SK-N-SH (cell line): ENCODE measurements at regions not wholly inside any gene's neighbourhood (a gene's known extent, or its start where the extent isn't known, plus 50 kb on each side); places are given as distances from the start of the nearest gene placed in this dataset.

Source experiments
- CTCF ChIA-PET: fragments of 300-600, 350-600 bp; formaldehyde crosslinking; extraction: SDS; loops from one replicate; lab custom pipeline; 2021; lab: Yijun Ruan, JAX
- POLR2A ChIA-PET: fragments of 350-600 bp; sonication (Branson Sonifier 250); formaldehyde crosslinking; extraction: SDS; loops from one replicate; lab custom pipeline; 2020; ENCODE audit warnings: antibody characterized with exemption, inconsistent platforms; lab: Yijun Ruan, JAX
- DNase-seq: peaks from one replicate; pipeline ENCODE4 v3.0.0; 2012
- H2AFZ ChIP-seq: fragments of 200-600 bp; sonication (generic); 2 replicates; pipeline ENCODE4 v1.8.1; 2016; ENCODE audit warnings: antibody characterized with exemption, mild to moderate bottlenecking, low read depth
- H3F3A ChIP-seq: fragments of 200-600 bp; sonication (generic); replicated peaks from 2 replicates; pipeline ENCODE3; 2016; ENCODE audit warnings: antibody characterized with exemption, mild to moderate bottlenecking; ENCODE audit not compliant: insufficient read depth
- H3K27ac ChIP-seq, 2 experiments: fragments of 200-500 bp in 1 of 2; fragments of 200-600 bp in 1 of 2; sonication (Bioruptor generic) in 1 of 2; sonication (generic), shearing (Covaris generic) in 1 of 2; 2 replicates each; pipeline versions ENCODE4 v1.5.1 to v1.6.1; 2014 to 2016; ENCODE audit warnings: low read depth in 2 of 2, inconsistent platforms in 1 of 2, low read length in 1 of 2, mild to moderate bottlenecking in 1 of 2, mixed read lengths in 1 of 2
- H3K27me3 ChIP-seq: fragments of 200-600 bp; sonication (generic), shearing (Covaris generic); 2 replicates; pipeline ENCODE4 v1.6.1; 2016; ENCODE audit warnings: mixed run types; ENCODE audit not compliant: insufficient read depth
- H3K36me3 ChIP-seq, 2 experiments: fragments of 200-500 bp in 1 of 2; fragments of 200-600 bp in 1 of 2; sonication (Bioruptor generic) in 1 of 2; sonication (generic) in 1 of 2; replicated peaks in 1 of 2; 2 replicates each; pipeline versions ENCODE3 to v1.5.1; 2014 to 2016; ENCODE audit warnings: low read length in 1 of 2, mild to moderate bottlenecking in 1 of 2; ENCODE audit not compliant: insufficient read depth in 2 of 2, control insufficient read depth in 1 of 2
- H3K4me1 ChIP-seq, 2 experiments: fragments of 200-500 bp in 1 of 2; fragments of 200-600 bp in 1 of 2; sonication (Bioruptor generic) in 1 of 2; sonication (generic), shearing (Covaris generic) in 1 of 2; 2 replicates each; pipeline versions ENCODE4 v1.5.1 to v1.6.1; 2014 to 2016; ENCODE audit warnings: low read depth in 1 of 2, low read length in 1 of 2, mixed run types in 1 of 2; ENCODE audit not compliant: insufficient read depth in 2 of 2, control insufficient read depth in 1 of 2
- H3K4me2 ChIP-seq: fragments of 200-600 bp; sonication (generic), shearing (Covaris generic); 2 replicates; pipeline ENCODE4 v1.6.1; 2017; ENCODE audit warnings: mixed run types
- H3K4me3 ChIP-seq, 2 experiments: fragments of 200-500 bp in 1 of 2; fragments of 200-600 bp in 1 of 2; sonication (Bioruptor generic) in 1 of 2; sonication (generic), shearing (Covaris generic) in 1 of 2; 2 replicates each; pipeline versions ENCODE4 v1.5.1 to v1.8.1; 2014 to 2016; ENCODE audit warnings: low read depth in 2 of 2, inconsistent platforms in 1 of 2, low read length in 1 of 2, mild to moderate bottlenecking in 1 of 2, mixed read lengths in 1 of 2, moderate library complexity in 1 of 2
- H3K79me2 ChIP-seq: fragments of 200-600 bp; sonication (generic); 2 replicates; pipeline ENCODE4 v1.8.1; 2017; ENCODE audit warnings: mild to moderate bottlenecking; ENCODE audit not compliant: insufficient read depth
- H3K9ac ChIP-seq: fragments of 200-600 bp; sonication (generic); 2 replicates; pipeline ENCODE4 v1.6.1; 2017; ENCODE audit warnings: mixed run types
- H3K9me2 ChIP-seq: fragments of 200-600 bp; sonication (generic); 2 replicates; pipeline ENCODE4 v1.6.1; 2017; ENCODE audit warnings: mixed run types
- H3K9me3 ChIP-seq: fragments of 200-600 bp; sonication (generic); 2 replicates; pipeline ENCODE4 v1.6.1; 2017; ENCODE audit warnings: mixed run types, mild to moderate bottlenecking, moderate library complexity
- H4K20me1 ChIP-seq: fragments of 200-600 bp; sonication (generic); 2 replicates; pipeline ENCODE4 v1.6.1; 2017; ENCODE audit warnings: mild to moderate bottlenecking, mixed run types; ENCODE audit not compliant: insufficient read depth
- CHD2 ChIP-seq: fragments of 150-350 bp; IDR thresholded peaks from 2 replicates; pipeline ENCODE4 v1.6.1; 2018; ENCODE audit warnings: low read length; ENCODE audit not compliant: partially characterized antibody
- FOXM1 ChIP-seq: IDR thresholded peaks from 2 replicates; pipeline ENCODE4 v1.4.0; 2012; ENCODE audit warnings: low read depth, mild to moderate bottlenecking
- JUND ChIP-seq: IDR thresholded peaks from 2 replicates; pipeline ENCODE4 v1.4.0; 2012
- MAX ChIP-seq: IDR thresholded peaks from 2 replicates; pipeline ENCODE4 v1.4.0; 2012; ENCODE audit warnings: low read depth
- MEF2A ChIP-seq: IDR thresholded peaks from 2 replicates; pipeline ENCODE4 v1.4.0; 2012; ENCODE audit warnings: low read depth, borderline replicate concordance
- NFIC ChIP-seq: IDR thresholded peaks from 2 replicates; pipeline ENCODE4 v1.4.0; 2012; ENCODE audit warnings: borderline replicate concordance
- NRF1 ChIP-seq: IDR thresholded peaks from 2 replicates; pipeline ENCODE4 v1.6.1; 2012; ENCODE audit warnings: low read depth, mild to moderate bottlenecking, low read length
- PBX3 ChIP-seq: IDR thresholded peaks from 2 replicates; pipeline ENCODE4; 2012
- POLR2AphosphoS5 ChIP-seq: IDR thresholded peaks from 2 replicates; pipeline ENCODE4 v1.6.1; 2012; ENCODE audit warnings: low read depth, low read length
- RCOR1 ChIP-seq: fragments of 150-350 bp; IDR thresholded peaks from 2 replicates; pipeline ENCODE4 v1.6.1; 2017; ENCODE audit warnings: antibody characterized with exemption, low read length
- RXRA ChIP-seq: IDR thresholded peaks from 2 replicates; pipeline ENCODE4 v1.4.0; 2012; ENCODE audit warnings: low read depth, mild to moderate bottlenecking, borderline replicate concordance
- TAF1 ChIP-seq: IDR thresholded peaks from 2 replicates; pipeline ENCODE4 v1.6.1; 2012; ENCODE audit warnings: low read depth, mild to moderate bottlenecking, low read length, moderate library complexity, borderline replicate concordance
- WGBS: methylation state at CpG from one replicate; pipeline ENCODE4 v1.1.6; 2017; ENCODE audit warnings: low lambda C conversion rate; 5-methylcytosine and 5-hydroxymethylcytosine counted together
- TF ChIP-seq, protein P1 (sequence below): IDR thresholded peaks from 2 replicates; pipeline ENCODE4 v1.6.1; 2012; ENCODE audit warnings: mild to moderate bottlenecking, low read depth, low read length, moderate library complexity
- TF ChIP-seq, protein P2 (sequence below): fragments of 150-350 bp; IDR thresholded peaks from 2 replicates; pipeline ENCODE4 v1.6.1; 2016; ENCODE audit warnings: mild to moderate bottlenecking, low read depth, low read length
- TF ChIP-seq, protein P3 (sequence below): fragments of 150-350 bp; IDR thresholded peaks from 2 replicates; pipeline ENCODE4 v1.6.1; 2017; ENCODE audit warnings: antibody characterized with exemption, low read length, low read depth, borderline replicate concordance

- H3K79me2 ChIP-seq: no peaks in the 10 kb centered on the region
- no peak overlapping the region for H2AFZ ChIP-seq
- POLR2A ChIA-PET: no interaction called here
- H3K4me3 ChIP-seq: no peak overlapping the region
- 24% methylated on average over 1 of the region's 1 CpG for WGBS
- no peaks in the 10 kb centered on the region for H3K27me3 ChIP-seq
- H3K36me3 ChIP-seq: no peaks in the 10 kb centered on the region
- H3K4me2 ChIP-seq: no peak overlapping the region
- no peaks in the 10 kb centered on the region for H3F3A ChIP-seq
- H3K9ac ChIP-seq: no peak overlapping the region
- no peak overlapping the region for H3K27ac ChIP-seq
- H3K9me3 ChIP-seq: no peaks in the 10 kb centered on the region
- peaks cover 0 to 11% of the 10 kb centered on the region in 2 experiments; a peak in 1 of 4 replicates for H3K4me1 ChIP-seq
- no peaks in the 10 kb centered on the region for H4K20me1 ChIP-seq
- no peaks in the 10 kb centered on the region for H3K9me2 ChIP-seq
- no peak for TF ChIP-seq JUND
- no peak for TF ChIP-seq MEF2A
- no peak for TF ChIP-seq MAX
- no peak for TF ChIP-seq NRF1
- no peak for DNase-seq
- CTCF ChIA-PET: no interaction called here
Observed at GRCh38 chr11:37598381-37598780, 1000.3 kb upstream of the RAG2 start.

DNA sequence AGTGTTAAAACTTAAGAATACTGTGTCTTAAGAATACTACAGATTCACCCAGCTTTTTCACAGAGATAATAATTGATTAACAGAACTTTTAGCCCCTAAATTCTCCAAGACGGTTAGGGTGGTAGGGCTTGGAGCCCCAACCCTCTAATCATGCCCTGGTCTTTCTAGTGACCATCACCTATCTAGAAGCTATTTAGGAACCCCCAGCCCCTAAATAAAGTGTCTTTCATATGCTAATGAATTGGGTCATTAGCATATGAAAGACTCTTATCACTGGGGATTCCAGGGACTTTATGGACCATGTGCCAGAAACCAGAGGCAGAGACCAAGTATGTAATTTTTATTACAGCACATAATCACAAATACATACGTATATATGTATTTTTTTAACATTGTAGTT lies 999.7 kb upstream of the RAG2 start:
- Histone ChIP-seq H3K4me3 (no peak overlapping the region), H3K4me1 (peaks cover 0 to 12% of the 10 kb centered on the region in 2 experiments; a peak in 1 of 4 replicates), H4K20me1 (no peaks in the 10 kb centered on the region), H3K4me2 (no peak overlapping the region), H3K9me2 (no peaks in the 10 kb centered on the region), H3K36me3 (no peaks in the 10 kb centered on the region), H3F3A (no peaks in the 10 kb centered on the region), H3K27me3 (no peaks in the 10 kb centered on the region), H3K27ac (no peak overlapping the region), H3K79me2 (no peaks in the 10 kb centered on the region), H3K9ac (no peak overlapping the region), H3K9me3 (no peaks in the 10 kb centered on the region), H2AFZ (no peak overlapping the region)
- TF ChIP-seq, protein P1, sequence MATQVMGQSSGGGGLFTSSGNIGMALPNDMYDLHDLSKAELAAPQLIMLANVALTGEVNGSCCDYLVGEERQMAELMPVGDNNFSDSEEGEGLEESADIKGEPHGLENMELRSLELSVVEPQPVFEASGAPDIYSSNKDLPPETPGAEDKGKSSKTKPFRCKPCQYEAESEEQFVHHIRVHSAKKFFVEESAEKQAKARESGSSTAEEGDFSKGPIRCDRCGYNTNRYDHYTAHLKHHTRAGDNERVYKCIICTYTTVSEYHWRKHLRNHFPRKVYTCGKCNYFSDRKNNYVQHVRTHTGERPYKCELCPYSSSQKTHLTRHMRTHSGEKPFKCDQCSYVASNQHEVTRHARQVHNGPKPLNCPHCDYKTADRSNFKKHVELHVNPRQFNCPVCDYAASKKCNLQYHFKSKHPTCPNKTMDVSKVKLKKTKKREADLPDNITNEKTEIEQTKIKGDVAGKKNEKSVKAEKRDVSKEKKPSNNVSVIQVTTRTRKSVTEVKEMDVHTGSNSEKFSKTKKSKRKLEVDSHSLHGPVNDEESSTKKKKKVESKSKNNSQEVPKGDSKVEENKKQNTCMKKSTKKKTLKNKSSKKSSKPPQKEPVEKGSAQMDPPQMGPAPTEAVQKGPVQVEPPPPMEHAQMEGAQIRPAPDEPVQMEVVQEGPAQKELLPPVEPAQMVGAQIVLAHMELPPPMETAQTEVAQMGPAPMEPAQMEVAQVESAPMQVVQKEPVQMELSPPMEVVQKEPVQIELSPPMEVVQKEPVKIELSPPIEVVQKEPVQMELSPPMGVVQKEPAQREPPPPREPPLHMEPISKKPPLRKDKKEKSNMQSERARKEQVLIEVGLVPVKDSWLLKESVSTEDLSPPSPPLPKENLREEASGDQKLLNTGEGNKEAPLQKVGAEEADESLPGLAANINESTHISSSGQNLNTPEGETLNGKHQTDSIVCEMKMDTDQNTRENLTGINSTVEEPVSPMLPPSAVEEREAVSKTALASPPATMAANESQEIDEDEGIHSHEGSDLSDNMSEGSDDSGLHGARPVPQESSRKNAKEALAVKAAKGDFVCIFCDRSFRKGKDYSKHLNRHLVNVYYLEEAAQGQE: no peak
- TF ChIP-seq PBX3: no peak
- ChIA-PET POLR2A (no interaction called here), CTCF (no interaction called here)
- 52% methylated on average over 2 of the region's 2 CpGs for WGBS
- no peak for DNase-seq

- H3K9me3 ChIP-seq: no peaks in the 10 kb centered on the region
- H4K20me1 ChIP-seq: no peaks in the 10 kb centered on the region
- peaks cover 0 to 12% of the 10 kb centered on the region in 2 experiments; a peak in 1 of 4 replicates for H3K4me1 ChIP-seq
- H3K4me2 ChIP-seq: no peak overlapping the region
- no peaks in the 10 kb centered on the region for H3F3A ChIP-seq
- H2AFZ ChIP-seq: no peak overlapping the region
- ChIA-PET CTCF (no interaction called here), POLR2A (no interaction called here)
- H3K9ac ChIP-seq: no peak overlapping the region
- no peak for DNase-seq
- no peaks in the 10 kb centered on the region for H3K79me2 ChIP-seq
- WGBS: 54% methylated on average over 1 of the region's 1 CpG
- no peak overlapping the region for H3K4me3 ChIP-seq
- no peaks in the 10 kb centered on the region for H3K9me2 ChIP-seq
- no peaks in the 10 kb centered on the region for H3K36me3 ChIP-seq
- H3K27ac ChIP-seq: no peak overlapping the region
- no peaks in the 10 kb centered on the region for H3K27me3 ChIP-seq
- no peak for TF ChIP-seq FOXM1
- no peak for TF ChIP-seq CHD2
- no peak for TF ChIP-seq JUND
- TF ChIP-seq, protein P2, sequence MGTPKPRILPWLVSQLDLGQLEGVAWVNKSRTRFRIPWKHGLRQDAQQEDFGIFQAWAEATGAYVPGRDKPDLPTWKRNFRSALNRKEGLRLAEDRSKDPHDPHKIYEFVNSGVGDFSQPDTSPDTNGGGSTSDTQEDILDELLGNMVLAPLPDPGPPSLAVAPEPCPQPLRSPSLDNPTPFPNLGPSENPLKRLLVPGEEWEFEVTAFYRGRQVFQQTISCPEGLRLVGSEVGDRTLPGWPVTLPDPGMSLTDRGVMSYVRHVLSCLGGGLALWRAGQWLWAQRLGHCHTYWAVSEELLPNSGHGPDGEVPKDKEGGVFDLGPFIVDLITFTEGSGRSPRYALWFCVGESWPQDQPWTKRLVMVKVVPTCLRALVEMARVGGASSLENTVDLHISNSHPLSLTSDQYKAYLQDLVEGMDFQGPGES: no peak
- TF ChIP-seq TAF1: no peak
- no peak for TF ChIP-seq RCOR1
- TF ChIP-seq POLR2AphosphoS5: no peak
- no peak for TF ChIP-seq RXRA
- TF ChIP-seq, protein P3, sequence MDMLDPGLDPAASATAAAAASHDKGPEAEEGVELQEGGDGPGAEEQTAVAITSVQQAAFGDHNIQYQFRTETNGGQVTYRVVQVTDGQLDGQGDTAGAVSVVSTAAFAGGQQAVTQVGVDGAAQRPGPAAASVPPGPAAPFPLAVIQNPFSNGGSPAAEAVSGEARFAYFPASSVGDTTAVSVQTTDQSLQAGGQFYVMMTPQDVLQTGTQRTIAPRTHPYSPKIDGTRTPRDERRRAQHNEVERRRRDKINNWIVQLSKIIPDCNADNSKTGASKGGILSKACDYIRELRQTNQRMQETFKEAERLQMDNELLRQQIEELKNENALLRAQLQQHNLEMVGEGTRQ: no peak
- TF ChIP-seq PBX3: no peak
- no peak for TF ChIP-seq NFIC
Observed at GRCh38 chr11:37595845-37596244, 997.8 kb upstream of the RAG2 start.
